Lung (tissue), 11 donors: ENCODE measurements at regions not wholly inside any gene's neighbourhood (a gene's known extent, or its start where the extent isn't known, plus 50 kb on each side); places are given as distances from the start of the nearest gene placed in this dataset.

ENCODE experiments used
- ATAC-seq: fragments of 200-7000 bp; cut with Tn5 transposase; one replicate; pipeline ENCODE4 v1.9.1; 2020; ENCODE audit warnings: moderate number of reproducible peaks; ENCODE audit not compliant: insufficient read depth, low FRiP score
- DNase-seq, 3 donors: peaks; one replicate each; pipeline ENCODE4 v3.0.0-alpha.2; 2013 to 2017
- H3K27ac ChIP-seq, 2 donors: one replicate each; pipeline ENCODE4 v1.5.1; 2013; ENCODE audit warnings: mild to moderate bottlenecking in 2 of 2, moderate library complexity in 2 of 2, control low read depth in 1 of 2, inconsistent platforms in 1 of 2, low read depth in 1 of 2, low read length in 1 of 2
- H3K27me3 ChIP-seq, 3 donors: one replicate each; pipeline ENCODE4 v1.5.1; 2013; ENCODE audit warnings: low read length in 2 of 3; ENCODE audit not compliant: control insufficient read depth in 3 of 3, insufficient read depth in 3 of 3
- H3K36me3 ChIP-seq, 4 donors: one replicate each; pipeline ENCODE4 v1.5.1; 2013; ENCODE audit warnings: low read length in 4 of 4, mild to moderate bottlenecking in 1 of 4, moderate library complexity in 1 of 4; ENCODE audit not compliant: control insufficient read depth in 4 of 4, insufficient read depth in 4 of 4
- H3K4me1 ChIP-seq, 5 donors: one replicate each; pipeline ENCODE4 v1.5.1; 2013; ENCODE audit warnings: low read length in 5 of 5, mild to moderate bottlenecking in 2 of 5, moderate library complexity in 1 of 5; ENCODE audit not compliant: control insufficient read depth in 5 of 5, insufficient read depth in 5 of 5
- H3K4me3 ChIP-seq: one replicate; pipeline ENCODE4 v1.5.1; 2013; ENCODE audit warnings: mild to moderate bottlenecking, control low read depth, moderate library complexity
- H3K9ac ChIP-seq, 2 donors: one replicate each; pipeline ENCODE4 v1.5.1; 2013; ENCODE audit warnings: low read length in 2 of 2, control low read depth in 1 of 2; ENCODE audit not compliant: insufficient read depth in 1 of 2
- H3K9me3 ChIP-seq, 4 donors: one replicate each; pipeline ENCODE4 v1.5.1; 2013; ENCODE audit warnings: low read length in 3 of 4, mild to moderate bottlenecking in 1 of 4, moderate library complexity in 1 of 4; ENCODE audit not compliant: control insufficient read depth in 4 of 4, insufficient read depth in 3 of 4
- WGBS, 2 donors: extraction: QIAGEN DNeasy Blood & Tissue Kit; methylation state at CpG; one replicate each; pipeline ENCODE4 v1.1.7; 2013; 5-methylcytosine and 5-hydroxymethylcytosine counted together
- TF ChIP-seq, protein P1 (sequence below): IDR thresholded peaks from 2 replicates; pipeline ENCODE4 v1.5.1; 2012; ENCODE audit warnings: mild to moderate bottlenecking; ENCODE audit errors: control extremely low read depth, extremely low read depth
- donor health status: control.
- donor health status: control.
- donor health status: Bipolar disorder and iron deficiency.
- donor health status: healthy.
- donor health status: DM: yes; HTN: yes; CAD: no.

DNA sequence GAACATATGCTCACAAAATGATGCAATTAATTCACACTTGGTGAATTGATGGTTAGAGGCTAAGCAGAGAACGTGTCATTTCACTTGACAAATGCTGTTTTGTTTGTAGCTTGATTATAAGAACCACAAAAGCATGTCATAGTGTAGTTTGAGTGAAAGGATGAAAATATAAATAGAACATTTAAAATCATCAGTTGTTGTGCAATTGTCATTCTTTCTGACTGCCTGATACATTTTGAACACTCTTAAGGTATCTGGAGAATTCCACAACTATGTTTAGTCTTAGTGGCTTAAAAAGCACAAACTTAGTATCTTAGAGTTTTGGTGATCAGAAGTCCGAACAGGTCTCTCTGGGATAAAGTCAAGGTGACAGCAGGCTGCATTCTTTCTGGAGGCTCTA, 129.4 kb downstream of the BASP1 start:
- Histone ChIP-seq H3K36me3 (no peaks in the 10 kb centered on the region), H3K4me1 (peaks cover 0 to 2% (median 0%) of the 10 kb centered on the region in 5 donors), H3K27me3 (no peaks in the 10 kb centered on the region), H3K4me3 (no peak overlapping the region), H3K9ac (no peak overlapping the region), H3K27ac (no peak overlapping the region), H3K9me3 (no peaks in the 10 kb centered on the region)
- WGBS, 2 donors = 67 to 88% methylated on average over 2 of the region's 2 CpGs
- TF ChIP-seq, protein P1, sequence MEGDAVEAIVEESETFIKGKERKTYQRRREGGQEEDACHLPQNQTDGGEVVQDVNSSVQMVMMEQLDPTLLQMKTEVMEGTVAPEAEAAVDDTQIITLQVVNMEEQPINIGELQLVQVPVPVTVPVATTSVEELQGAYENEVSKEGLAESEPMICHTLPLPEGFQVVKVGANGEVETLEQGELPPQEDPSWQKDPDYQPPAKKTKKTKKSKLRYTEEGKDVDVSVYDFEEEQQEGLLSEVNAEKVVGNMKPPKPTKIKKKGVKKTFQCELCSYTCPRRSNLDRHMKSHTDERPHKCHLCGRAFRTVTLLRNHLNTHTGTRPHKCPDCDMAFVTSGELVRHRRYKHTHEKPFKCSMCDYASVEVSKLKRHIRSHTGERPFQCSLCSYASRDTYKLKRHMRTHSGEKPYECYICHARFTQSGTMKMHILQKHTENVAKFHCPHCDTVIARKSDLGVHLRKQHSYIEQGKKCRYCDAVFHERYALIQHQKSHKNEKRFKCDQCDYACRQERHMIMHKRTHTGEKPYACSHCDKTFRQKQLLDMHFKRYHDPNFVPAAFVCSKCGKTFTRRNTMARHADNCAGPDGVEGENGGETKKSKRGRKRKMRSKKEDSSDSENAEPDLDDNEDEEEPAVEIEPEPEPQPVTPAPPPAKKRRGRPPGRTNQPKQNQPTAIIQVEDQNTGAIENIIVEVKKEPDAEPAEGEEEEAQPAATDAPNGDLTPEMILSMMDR = no peak
- no peak for DNase-seq
- no peak for ATAC-seq

- Histone ChIP-seq H3K4me3 (no peak overlapping the region), H3K36me3 (no peaks in the 10 kb centered on the region), H3K27ac (no peak overlapping the region), H3K9me3 (peaks cover 0 to 2% (median 0%) of the 10 kb centered on the region in 4 donors), H3K4me1 (no peaks in the 10 kb centered on the region), H3K9ac (no peak overlapping the region), H3K27me3 (no peaks in the 10 kb centered on the region)
- DNase-seq (no peak), ATAC-seq (no peak)
- TF ChIP-seq, protein P1 = no peak
- WGBS, 2 donors = 77 to 78% methylated on average over 3 of the region's 3 CpGs
Observed at GRCh38 chr5:17352223-17352622, 134.8 kb downstream of the BASP1 start.

GRCh38 chr5:17354265-17354664, 136.8 kb downstream of the BASP1 start:
- TF ChIP-seq, protein P1 = no peak
- WGBS, 2 donors = 98% methylated on average over 32 of the region's 32 CpGs

More at GRCh38 chr5:17354265-17354664, 136.8 kb downstream of the BASP1 start:
- ATAC-seq (no peak), DNase-seq (no peak)
- Histone ChIP-seq H3K4me3 (no peak overlapping the region), H3K27ac (no peak overlapping the region), H3K9me3 (peaks cover 0 to 3% (median 1%) of the 10 kb centered on the region in 4 donors), H3K36me3 (no peaks in the 10 kb centered on the region), H3K9ac (no peak overlapping the region), H3K4me1 (no peaks in the 10 kb centered on the region), H3K27me3 (no peaks in the 10 kb centered on the region)
